ENCODE measurements at regions not wholly inside any gene's neighbourhood (a gene's known extent, or its start where the extent isn't known, plus 50 kb on each side); places are given as distances from the start of the nearest gene placed in this dataset.

DNA sequence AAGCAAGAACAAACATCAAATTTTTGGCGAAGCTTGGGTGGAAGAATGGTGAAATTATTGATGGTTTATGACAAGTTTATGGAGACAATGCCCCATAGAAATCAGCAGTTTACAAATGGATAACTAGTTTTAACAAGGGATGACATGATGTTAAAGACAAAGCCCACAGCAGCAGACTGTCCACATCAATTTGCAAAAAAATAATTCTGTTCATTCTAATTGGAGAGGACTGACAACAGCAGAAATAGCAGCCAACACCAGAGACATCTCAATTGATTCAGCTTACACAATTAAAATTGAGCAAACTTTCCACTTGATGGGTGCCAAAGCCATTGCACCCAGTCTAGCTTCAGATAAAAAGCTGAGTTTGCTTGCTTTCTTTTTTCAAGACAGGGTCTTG lies 82.7 kb upstream of the STK32A start:
- TF ChIP-seq, protein P1, sequence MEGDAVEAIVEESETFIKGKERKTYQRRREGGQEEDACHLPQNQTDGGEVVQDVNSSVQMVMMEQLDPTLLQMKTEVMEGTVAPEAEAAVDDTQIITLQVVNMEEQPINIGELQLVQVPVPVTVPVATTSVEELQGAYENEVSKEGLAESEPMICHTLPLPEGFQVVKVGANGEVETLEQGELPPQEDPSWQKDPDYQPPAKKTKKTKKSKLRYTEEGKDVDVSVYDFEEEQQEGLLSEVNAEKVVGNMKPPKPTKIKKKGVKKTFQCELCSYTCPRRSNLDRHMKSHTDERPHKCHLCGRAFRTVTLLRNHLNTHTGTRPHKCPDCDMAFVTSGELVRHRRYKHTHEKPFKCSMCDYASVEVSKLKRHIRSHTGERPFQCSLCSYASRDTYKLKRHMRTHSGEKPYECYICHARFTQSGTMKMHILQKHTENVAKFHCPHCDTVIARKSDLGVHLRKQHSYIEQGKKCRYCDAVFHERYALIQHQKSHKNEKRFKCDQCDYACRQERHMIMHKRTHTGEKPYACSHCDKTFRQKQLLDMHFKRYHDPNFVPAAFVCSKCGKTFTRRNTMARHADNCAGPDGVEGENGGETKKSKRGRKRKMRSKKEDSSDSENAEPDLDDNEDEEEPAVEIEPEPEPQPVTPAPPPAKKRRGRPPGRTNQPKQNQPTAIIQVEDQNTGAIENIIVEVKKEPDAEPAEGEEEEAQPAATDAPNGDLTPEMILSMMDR (optimal IDR thresholded peaks at IDR 0.05 in 1 of 3, IDR thresholded peaks at IDR 0.05 in 1 of 3, conservative IDR thresholded peaks at IDR 0.05 in 1 of 3; ENCODE audit: extremely low read depth in 1 of 3, insufficient read depth in 2 of 3, low read length in 3 of 3), result no peak
- no peak for TF ChIP-seq EZH2 (IDR thresholded peaks at IDR 0.05; ENCODE audit: low read length)
